ENCODE measurements at regions not wholly inside any gene's neighbourhood (a gene's known extent, or its start where the extent isn't known, plus 50 kb on each side); places are given as distances from the start of the nearest gene placed in this dataset.

DNA sequence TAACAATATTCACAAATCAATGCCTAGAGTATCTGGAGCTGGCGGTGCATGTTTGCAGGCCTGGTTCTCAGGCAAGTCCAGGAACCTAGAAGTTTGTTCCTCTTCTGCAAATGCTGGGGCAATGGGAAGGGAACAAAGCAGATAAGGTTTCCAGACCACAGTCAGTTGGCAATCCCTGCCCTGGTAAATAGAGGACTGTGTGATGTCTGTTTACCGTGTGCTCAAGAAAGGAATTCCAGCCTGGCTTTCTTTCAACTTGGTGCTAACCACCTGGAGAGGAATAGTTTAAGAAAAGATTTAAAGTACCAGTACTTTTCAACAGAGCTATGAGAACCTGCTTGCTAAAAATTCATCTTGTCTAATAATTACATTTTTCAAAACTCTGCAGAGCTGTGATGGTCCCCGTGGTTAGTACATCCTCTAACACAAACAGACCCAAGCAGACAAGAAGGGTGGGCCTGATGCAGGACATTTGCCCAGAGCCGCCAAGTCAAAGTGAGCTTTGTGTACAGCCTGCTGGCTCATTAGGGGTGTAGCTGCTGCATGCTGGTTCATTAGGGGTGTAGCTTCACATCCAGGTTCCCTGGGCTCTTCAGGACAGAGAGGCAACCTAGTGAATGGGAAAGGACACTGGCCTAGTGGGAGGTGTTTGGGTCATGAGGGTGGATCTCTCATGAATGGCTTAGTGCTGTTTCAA, 220.5 kb downstream of the SQOR start:
- intact Hi-C loops (cut with DNase I; ENCODE audit: low total_unique reads), result no loop called here
- TF ChIP-seq, protein P1, sequence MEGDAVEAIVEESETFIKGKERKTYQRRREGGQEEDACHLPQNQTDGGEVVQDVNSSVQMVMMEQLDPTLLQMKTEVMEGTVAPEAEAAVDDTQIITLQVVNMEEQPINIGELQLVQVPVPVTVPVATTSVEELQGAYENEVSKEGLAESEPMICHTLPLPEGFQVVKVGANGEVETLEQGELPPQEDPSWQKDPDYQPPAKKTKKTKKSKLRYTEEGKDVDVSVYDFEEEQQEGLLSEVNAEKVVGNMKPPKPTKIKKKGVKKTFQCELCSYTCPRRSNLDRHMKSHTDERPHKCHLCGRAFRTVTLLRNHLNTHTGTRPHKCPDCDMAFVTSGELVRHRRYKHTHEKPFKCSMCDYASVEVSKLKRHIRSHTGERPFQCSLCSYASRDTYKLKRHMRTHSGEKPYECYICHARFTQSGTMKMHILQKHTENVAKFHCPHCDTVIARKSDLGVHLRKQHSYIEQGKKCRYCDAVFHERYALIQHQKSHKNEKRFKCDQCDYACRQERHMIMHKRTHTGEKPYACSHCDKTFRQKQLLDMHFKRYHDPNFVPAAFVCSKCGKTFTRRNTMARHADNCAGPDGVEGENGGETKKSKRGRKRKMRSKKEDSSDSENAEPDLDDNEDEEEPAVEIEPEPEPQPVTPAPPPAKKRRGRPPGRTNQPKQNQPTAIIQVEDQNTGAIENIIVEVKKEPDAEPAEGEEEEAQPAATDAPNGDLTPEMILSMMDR (IDR thresholded peaks at IDR 0.05), result no peak
- no peak for TF ChIP-seq POLR2A (IDR thresholded peaks at IDR 0.05)
- WGBS, 2 donors, result 47 to 57% methylated on average over 4 of the region's 4 CpGs
- no peak for DNase-seq (ENCODE audit: low spot score in 2 of 2)
- H3K4me3 ChIP-seq (ENCODE audit: low read depth, poor library complexity, severe bottlenecking), result no peak overlapping the region

DNA sequence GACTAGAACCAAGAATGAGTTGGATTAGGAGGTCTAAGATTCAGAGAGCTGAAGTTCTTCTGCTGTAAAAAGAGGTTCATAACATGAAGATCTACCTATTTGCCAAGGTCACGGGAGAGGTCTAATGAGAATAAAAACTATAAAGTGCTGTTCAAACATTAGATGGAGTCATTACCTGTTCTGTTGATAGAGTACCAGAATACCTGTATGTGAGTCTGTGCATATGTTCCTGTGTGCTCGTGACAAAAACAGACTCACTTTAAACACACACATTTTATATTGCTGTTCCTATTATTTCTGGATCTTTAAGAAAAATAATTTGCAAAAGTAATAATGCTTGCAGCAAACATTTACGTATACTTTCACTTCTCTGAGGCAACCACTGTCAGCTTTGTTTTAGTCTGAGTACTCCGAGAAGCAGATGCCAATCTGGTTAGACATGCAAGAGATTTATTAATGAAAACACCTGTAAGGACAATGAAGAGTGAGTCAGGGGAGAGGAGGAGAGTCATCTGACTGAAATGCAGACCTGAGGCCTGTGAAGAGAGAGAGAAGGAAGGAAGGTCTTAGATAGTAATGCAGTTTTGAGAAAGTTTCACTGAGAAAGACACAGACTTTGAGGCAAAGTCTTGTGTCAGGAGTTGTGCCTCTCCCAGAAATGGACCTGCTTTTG, 221.2 kb downstream of the SQOR start:
- intact Hi-C loops (cut with DNase I; ENCODE audit: low total_unique reads), result no loop called here
- TF ChIP-seq POLR2A (IDR thresholded peaks at IDR 0.05), result no peak
- TF ChIP-seq, protein P1 (IDR thresholded peaks at IDR 0.05), result no peak
- no peak for DNase-seq (ENCODE audit: low spot score in 2 of 2)
- H3K4me3 ChIP-seq (ENCODE audit: low read depth, poor library complexity, severe bottlenecking), result no peak overlapping the region
- 60 to 70% methylated on average over 4 of the region's 4 CpGs for WGBS, 2 donors

DNA sequence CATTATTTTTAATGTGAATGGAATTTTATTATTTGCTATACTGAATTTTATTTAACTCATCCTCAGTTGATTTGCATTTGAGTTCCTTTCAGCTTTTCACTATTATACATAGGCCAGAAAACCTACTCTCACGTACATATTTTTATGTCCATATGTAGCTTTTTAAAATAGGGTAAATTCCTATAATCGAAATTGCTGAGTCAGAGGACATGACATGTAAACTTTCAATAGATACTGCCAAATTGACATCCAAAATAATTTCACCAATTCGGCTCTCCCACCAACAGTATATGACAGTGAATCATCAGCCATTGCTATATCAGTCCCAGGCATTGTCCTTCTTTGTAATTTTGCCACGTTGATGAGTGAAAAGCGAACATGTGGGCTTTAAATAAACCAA, 222.5 kb downstream of the SQOR start:
- intact Hi-C loops (cut with DNase I; ENCODE audit: low total_unique reads), result no loop called here
- no peak for TF ChIP-seq POLR2A (IDR thresholded peaks at IDR 0.05)
- TF ChIP-seq, protein P1 (IDR thresholded peaks at IDR 0.05), result no peak
- 85 to 87% methylated on average over 5 of the region's 5 CpGs for WGBS, 2 donors
- H3K4me3 ChIP-seq (ENCODE audit: low read depth, poor library complexity, severe bottlenecking), result no peak overlapping the region
- no peak for DNase-seq (ENCODE audit: low spot score in 2 of 2)

DNA sequence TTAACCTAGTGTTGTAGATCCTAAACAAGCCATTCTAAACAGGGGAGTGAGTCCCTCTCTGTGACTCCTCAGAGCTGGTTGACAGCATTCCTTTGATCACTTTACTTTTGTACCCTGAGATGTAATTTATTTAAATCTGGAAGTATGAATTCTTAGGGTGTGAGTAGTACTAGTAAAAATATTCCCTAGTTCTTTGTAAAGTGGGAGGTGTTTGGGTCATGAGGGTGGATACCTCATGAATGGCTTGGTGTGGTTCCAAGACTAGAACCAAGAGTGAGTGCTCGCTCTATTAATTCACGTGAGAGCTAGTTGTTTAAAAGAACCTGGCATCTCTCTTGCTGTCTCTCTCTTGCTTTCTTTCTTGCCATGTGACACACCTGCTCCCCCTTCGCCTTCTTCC, 223.7 kb downstream of the SQOR start:
- intact Hi-C loops (cut with DNase I; ENCODE audit: low total_unique reads), result no loop called here
- DNase-seq (ENCODE audit: low spot score in 2 of 2), result no peak
- 70 to 78% methylated on average over 3 of the region's 3 CpGs for WGBS, 2 donors
- TF ChIP-seq POLR2A (IDR thresholded peaks at IDR 0.05), result no peak
- TF ChIP-seq, protein P1 (IDR thresholded peaks at IDR 0.05), result no peak
- H3K4me3 ChIP-seq (ENCODE audit: low read depth, poor library complexity, severe bottlenecking), result no peak overlapping the region

DNA sequence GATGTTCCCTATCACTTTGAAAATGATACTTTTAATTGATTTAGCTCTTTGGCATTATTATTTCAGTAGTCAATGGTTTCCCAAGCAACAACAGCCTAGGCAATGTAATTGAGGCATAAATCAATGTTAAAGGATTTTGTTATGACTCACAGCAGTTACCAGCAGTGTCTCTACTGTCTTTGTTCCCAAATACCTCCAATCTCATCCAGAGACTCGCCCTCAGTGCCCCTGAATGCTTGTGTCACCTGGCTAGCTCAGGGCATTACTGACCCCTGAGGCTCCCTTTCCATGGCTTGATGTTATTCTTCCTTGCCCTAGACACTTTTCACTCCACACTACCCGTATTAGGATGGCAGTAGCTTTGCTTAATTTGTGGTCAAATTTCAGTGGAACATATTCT, 227.2 kb downstream of the SQOR start:
- no peak for DNase-seq (ENCODE audit: low spot score in 2 of 2)
- WGBS, 2 donors, result 42 to 59% methylated on average over 2 of the region's 2 CpGs
- H3K4me3 ChIP-seq (ENCODE audit: low read depth, poor library complexity, severe bottlenecking), result no peak overlapping the region
- TF ChIP-seq, protein P1 (IDR thresholded peaks at IDR 0.05), result no peak
- TF ChIP-seq POLR2A (IDR thresholded peaks at IDR 0.05), result no peak
- intact Hi-C loops (cut with DNase I; ENCODE audit: low total_unique reads), result no loop called here

All from lower leg skin (tissue), 4 donors.